ENCODE measurements at regions not wholly inside any gene's neighbourhood (a gene's known extent, or its start where the extent isn't known, plus 50 kb on each side); places are given as distances from the start of the nearest gene placed in this dataset.

GRCh38 chr4:179804440-179804839 is 2362.2 kb upstream of the AGA start:
- peak; percentile 43 for DNase-seq (ENCODE audit: low read depth)

DNA sequence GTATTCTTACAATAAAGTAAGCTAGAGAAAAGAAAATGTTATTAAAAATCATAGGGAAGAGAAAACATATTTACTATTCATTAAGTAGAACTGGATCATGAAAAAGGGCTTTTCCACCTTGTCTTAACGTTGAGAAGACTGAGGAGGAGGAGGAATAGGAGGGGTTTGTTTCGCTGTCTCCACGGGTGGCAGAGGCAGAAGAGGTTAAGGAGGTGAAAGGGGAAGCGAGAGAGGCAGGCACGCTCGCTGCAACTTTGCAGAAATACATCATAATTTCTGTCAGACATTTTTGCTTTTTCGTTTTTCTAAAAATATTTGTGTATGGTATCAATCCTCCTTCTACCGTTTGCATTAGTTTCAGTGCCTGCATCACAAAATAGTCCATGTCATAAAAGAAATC is 2375.1 kb upstream of the AGA start:
- DNase-seq (ENCODE audit: low read depth) = no peak

GRCh38 chr4:179823342-179823741 is 2381.1 kb upstream of the AGA start:
- DNase-seq (ENCODE audit: low read depth) = no peak

DNA sequence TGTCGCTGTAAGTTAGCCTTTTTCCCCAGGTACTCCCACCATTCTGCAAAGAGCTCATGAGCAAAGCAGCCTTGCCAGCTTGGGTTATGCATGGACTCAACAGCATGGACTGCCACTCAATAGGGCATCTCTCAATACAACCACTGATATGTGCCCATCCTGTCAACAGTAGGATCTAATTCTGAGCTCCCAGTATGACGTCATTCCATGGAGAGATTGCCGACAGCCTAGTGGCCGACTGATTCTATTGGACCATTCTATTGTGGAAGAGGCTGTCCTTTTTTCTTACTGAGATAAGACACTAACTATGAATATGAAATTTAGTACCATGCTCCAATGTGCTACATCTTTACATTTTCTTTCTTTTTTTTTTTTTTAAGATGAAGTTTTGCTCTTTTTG is 2389.0 kb upstream of the AGA start:
- DNase-seq (ENCODE audit: low read depth) = no peak

DNA sequence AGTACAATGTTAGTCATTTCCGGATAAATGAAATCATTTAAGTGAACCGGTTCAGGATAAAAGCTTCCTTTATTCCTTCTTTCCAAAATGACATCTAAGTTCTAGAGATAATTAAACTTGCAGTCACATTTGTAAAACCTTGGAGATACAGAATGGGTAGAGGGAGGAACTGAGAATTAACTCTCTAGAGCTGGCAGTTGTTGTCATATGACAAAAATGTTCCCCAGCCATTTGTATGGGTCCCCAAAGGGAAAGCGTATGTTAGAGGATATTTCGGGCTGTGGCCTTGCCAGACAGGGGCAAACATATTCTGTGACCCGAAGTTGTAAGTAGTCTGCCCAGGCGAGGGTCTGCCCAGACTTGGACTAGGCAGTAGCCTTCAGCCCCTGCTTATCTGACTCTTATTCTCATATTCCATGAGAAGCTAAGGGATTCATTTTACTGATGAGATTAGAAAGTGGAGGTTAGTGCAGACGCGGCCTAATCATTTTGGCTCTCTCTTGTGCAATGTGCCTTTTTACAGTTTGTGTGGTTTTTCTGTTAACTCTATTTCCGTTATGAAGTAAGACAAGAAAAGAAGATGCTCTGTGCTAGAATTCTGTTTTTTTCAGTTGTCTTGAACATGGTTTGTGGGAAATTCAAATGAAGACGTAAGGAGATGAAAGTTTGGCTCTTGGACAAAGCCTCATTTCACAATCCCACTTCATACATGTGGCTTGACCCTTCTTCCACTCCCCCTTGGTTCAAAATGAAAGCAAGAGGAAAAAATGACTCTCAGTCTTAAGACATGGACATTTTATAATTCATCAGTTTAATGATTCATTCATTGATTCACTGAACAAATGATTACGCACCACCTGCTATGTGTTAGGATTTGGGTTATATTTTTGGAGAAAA is 2394.2 kb upstream of the AGA start:
- DNase-seq (ENCODE audit: low read depth) = no peak

GRCh38 chr4:179843370-179843769 is 2399.8 kb upstream of the TENM3 start:
- DNase-seq (ENCODE audit: low read depth) = no peak

GRCh38 chr4:179855469-179855868 is 2387.7 kb upstream of the TENM3 start:
- no peak for DNase-seq (ENCODE audit: low read depth)

DNA sequence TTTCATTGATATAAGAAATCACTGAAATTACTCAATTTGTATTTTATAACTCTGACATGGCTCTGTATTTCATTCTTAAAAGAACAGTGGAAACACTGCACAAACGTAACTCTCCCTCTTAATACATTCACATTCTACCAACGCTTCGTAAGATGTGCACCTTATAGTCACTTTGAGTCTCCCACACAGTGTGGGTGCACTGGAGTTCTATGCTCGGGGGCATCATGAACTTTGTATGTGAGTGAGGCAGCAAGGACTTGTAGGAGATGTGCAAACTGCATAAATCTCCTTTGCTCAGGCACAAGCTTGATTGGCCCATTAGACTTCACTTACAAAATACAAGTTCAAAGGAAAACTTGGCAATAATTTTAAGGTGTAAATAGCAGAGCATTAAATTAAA is 2385.0 kb upstream of the TENM3 start:
- no peak for DNase-seq (ENCODE audit: low read depth)

- DNase-seq (ENCODE audit: low read depth) = no peak
These were observed 2375.8 kb upstream of the TENM3 start for GRCh38 chr4:179867300-179867878.

GRCh38 chr4:179871726-179872125 is 2371.5 kb upstream of the TENM3 start:
- DNase-seq (ENCODE audit: low read depth) = no peak

- DNase-seq (ENCODE audit: low read depth) = no peak
These were observed 2370.4 kb upstream of the TENM3 start for GRCh38 chr4:179872755-179873154.

GRCh38 chr4:179880756-179881155 is 2362.4 kb upstream of the TENM3 start:
- no peak for DNase-seq (ENCODE audit: low read depth)

- DNase-seq (ENCODE audit: low read depth) = no peak
These were observed 2349.0 kb upstream of the TENM3 start for GRCh38 chr4:179894066-179894778.

GRCh38 chr4:179919587-179919986 is 2323.6 kb upstream of the TENM3 start:
- no peak for DNase-seq (ENCODE audit: low read depth)

- no peak for DNase-seq (ENCODE audit: low read depth)
These were observed 2315.7 kb upstream of the TENM3 start for GRCh38 chr4:179927473-179927872.

DNA sequence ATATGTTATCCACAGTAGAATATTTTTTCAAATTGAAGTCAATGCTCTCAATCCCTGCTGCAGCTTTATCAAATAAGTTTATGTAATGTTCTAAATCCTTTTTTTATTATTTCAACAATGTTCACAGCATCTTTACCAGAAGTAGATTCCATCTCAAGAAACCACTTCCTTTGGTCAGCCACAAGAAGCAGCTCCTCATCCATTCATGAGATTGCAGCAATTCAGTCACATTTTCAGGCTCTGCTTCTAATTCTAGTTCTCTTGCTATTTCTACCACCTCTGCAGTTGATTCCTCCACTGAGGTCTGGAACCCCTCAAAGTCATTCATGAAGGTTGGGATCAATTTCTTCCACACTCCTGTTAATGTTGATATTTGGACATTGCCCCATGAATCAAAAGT is 2301.3 kb upstream of the TENM3 start:
- no peak for DNase-seq (ENCODE audit: low read depth)

DNA sequence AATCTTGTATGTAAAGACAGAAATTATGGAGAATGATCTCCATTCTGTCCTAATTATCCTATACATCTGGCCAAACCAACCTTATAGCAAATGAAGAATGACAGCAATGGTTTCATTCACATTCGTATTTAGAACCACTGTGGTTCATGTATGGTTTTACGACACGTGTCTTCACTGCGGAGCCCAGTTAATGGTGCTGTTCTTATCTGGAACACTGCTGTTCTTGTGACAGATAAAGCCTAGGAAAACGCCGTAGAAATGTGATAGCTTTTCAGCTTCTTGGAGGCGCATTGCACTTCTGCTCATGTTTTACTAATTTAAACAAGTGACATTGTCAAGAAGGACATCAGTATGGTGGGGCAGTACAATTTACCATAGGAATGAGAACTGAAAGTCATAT is 2266.4 kb upstream of the TENM3 start:
- DNase-seq (ENCODE audit: low read depth) = no peak

GRCh38 chr4:179977378-179977777 is 2265.8 kb upstream of the TENM3 start:
- DNase-seq (ENCODE audit: low read depth) = no peak

DNA sequence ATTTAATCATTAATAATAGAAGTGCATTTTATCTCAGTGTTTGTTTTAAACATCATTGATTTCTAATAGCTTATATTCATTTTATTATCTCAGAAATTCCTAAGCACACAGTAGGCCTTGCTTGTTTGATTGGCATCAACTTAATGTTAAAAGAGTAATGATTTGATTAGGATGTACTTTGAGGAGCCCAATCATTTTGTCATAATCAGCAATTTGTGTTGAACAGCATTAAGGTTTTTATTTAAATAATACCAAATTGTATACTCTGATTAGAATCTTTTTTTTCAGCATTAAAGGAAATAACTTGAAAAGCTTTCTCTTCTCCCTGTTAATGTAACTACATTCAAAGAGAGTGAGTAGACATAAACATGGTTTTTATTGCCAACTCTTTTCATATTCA is 2262.0 kb upstream of the TENM3 start:
- no peak for DNase-seq (ENCODE audit: low read depth)

- DNase-seq (ENCODE audit: low read depth) = no peak
These were observed 2253.2 kb upstream of the TENM3 start for GRCh38 chr4:179989975-179990374.

GRCh38 chr4:180009316-180009715 is 2233.9 kb upstream of the TENM3 start:
- DNase-seq (ENCODE audit: low read depth) = no peak

- DNase-seq (ENCODE audit: low read depth) = no peak
These were observed 2214.5 kb upstream of the TENM3 start for GRCh38 chr4:180028682-180029081.

- no peak for DNase-seq (ENCODE audit: low read depth)
These were observed 2211.9 kb upstream of the TENM3 start for GRCh38 chr4:180031330-180031729.

Data from HS-27A (cell line).